Ascending aorta (tissue), 2 donors: ENCODE measurements at regions not wholly inside any gene's neighbourhood (a gene's known extent, or its start where the extent isn't known, plus 50 kb on each side); places are given as distances from the start of the nearest gene placed in this dataset.

Source experiments
- DNase-seq, 2 donors: peaks; one replicate each; pipeline ENCODE4 v3.0.0-alpha.2; 2019; ENCODE audit warnings: low spot score in 2 of 2
- H3K27ac ChIP-seq, 2 donors: fragments of 200-600 bp; sonication (generic); one replicate each; pipeline ENCODE4 v1.5.1; 2016 to 2017; ENCODE audit warnings: mild to moderate bottlenecking in 1 of 2
- H3K27me3 ChIP-seq: fragments of 200-600 bp; sonication (generic); one replicate; pipeline ENCODE4 v1.5.1; 2017
- H3K36me3 ChIP-seq, 2 donors: fragments of 200-600 bp; sonication (generic); one replicate each; pipeline ENCODE4 v1.5.1; 2016
- H3K4me1 ChIP-seq, 2 donors: fragments of 200-600 bp; sonication (generic); one replicate each; pipeline ENCODE4 v1.5.1; 2016 to 2017; ENCODE audit warnings: mild to moderate bottlenecking in 1 of 2
- H3K4me3 ChIP-seq, 2 donors: fragments of 200-600 bp; sonication (generic); one replicate each; pipeline ENCODE4 v1.5.1; 2016 to 2017; ENCODE audit warnings: mild to moderate bottlenecking in 1 of 2
- H3K9me3 ChIP-seq, 2 donors: fragments of 200-600 bp; sonication (generic); one replicate each; pipeline ENCODE4 v1.5.1; 2016
- intact Hi-C: fragments of 100-400 bp; cut with DNase I; formaldehyde crosslinking; loops from one replicate; pipeline ENCODE4 v1.15.1; 2023
- TF ChIP-seq, protein P1 (sequence below), 3 experiments: fragments of 200-600 bp in 2 of 3; fragments of 450-650 bp in 1 of 3; sonication (generic) in 2 of 3; IDR thresholded peaks; one replicate each; pipeline ENCODE4 v1.5.1; 2016 to 2019; ENCODE audit warnings: antibody characterized with exemption in 3 of 3, mild to moderate bottlenecking in 1 of 3, moderate library complexity in 1 of 3

DNA sequence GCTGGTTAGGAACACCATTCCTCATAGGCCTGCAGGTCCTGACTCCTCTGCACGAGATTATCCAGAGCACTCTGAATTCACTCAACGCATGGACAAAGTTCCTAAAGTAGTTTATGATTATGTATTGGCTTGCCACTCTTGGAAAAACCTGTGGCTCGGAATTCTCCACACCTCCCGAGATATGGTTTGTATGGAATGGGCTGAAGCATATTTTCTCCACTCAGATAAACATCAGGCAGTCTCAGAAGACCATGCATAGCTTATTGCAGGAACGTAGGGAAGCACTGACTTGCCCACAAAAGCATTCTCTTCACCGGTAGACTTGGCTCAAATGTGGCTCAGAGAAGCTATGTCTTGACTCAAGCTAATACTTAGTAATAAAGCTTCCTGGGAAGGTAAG lies 338.6 kb upstream of the NFE2L3 start:
- TF ChIP-seq, protein P1, sequence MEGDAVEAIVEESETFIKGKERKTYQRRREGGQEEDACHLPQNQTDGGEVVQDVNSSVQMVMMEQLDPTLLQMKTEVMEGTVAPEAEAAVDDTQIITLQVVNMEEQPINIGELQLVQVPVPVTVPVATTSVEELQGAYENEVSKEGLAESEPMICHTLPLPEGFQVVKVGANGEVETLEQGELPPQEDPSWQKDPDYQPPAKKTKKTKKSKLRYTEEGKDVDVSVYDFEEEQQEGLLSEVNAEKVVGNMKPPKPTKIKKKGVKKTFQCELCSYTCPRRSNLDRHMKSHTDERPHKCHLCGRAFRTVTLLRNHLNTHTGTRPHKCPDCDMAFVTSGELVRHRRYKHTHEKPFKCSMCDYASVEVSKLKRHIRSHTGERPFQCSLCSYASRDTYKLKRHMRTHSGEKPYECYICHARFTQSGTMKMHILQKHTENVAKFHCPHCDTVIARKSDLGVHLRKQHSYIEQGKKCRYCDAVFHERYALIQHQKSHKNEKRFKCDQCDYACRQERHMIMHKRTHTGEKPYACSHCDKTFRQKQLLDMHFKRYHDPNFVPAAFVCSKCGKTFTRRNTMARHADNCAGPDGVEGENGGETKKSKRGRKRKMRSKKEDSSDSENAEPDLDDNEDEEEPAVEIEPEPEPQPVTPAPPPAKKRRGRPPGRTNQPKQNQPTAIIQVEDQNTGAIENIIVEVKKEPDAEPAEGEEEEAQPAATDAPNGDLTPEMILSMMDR (IDR thresholded peaks at IDR 0.05) = no peak
- no peak overlapping the region for H3K27ac ChIP-seq
- intact Hi-C loops = no loop called here

DNA sequence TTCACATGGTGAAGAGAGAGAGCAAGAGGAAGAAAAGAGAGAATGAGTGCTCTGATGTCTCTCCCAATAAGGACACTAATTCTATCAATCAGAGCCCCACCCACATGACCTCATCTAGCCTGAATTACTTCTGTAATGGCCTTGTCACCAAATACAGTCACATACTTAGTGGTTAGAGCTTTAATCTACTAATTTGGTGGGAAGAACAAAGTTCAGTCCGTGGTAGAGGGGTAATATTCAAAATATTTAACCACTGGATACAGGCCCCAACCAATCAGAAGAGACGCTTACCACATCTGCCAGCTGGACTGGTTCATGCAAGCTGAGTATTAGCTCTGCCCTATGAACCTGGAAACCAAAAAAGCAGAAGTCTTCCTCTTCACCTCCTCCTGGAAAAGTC lies 336.3 kb upstream of the NFE2L3 start:
- Histone ChIP-seq H3K4me3 (no peak overlapping the region), H3K27ac (no peak overlapping the region), H3K27me3 (no peaks in the 10 kb centered on the region), H3K36me3 (no peaks in the 10 kb centered on the region), H3K9me3 (no peaks in the 10 kb centered on the region), H3K4me1 (no peaks in the 10 kb centered on the region)
- DNase-seq = no peak
- intact Hi-C loops = no loop called here
- TF ChIP-seq, protein P1 (IDR thresholded peaks at IDR 0.05) = no peak

More for the DNA sequence above, 338.6 kb upstream of the NFE2L3 start:
- no peak overlapping the region for H3K4me3 ChIP-seq
- no peak for DNase-seq
- H3K4me1 ChIP-seq = peaks cover 0 to 6% of the 10 kb centered on the region in 2 donors
- no peaks in the 10 kb centered on the region for H3K9me3 ChIP-seq
- H3K36me3 ChIP-seq = no peaks in the 10 kb centered on the region
- no peaks in the 10 kb centered on the region for H3K27me3 ChIP-seq

DNA sequence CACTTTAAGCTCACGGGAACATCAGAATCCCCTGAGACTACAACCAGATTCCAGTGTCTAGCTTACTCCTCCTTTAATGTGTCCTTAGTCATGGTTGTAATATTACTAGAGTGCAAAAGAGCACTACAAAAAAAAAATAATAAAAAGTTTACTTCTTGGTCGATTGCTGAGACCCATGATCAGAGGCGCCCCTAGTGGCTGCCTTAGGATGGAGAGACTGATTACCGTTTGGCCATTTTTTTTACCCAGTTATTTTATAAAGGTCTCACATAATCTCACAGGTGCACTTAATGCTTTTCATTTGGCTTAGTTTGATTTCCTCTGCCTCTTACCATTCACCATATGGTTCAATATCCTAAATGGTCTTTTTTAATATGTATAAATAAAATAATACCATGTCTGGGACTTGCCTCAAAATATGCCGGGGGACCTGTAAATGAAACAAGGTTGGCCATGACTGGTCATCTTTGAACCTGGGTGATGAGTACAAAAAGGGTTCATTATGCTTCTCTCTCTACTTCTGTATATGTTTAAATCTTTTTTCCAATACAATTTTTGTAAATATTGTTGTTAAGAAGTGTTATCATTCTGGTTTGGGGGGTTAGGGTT lies 331.5 kb upstream of the NFE2L3 start:
- intact Hi-C loops = no loop called here
- H3K9me3 ChIP-seq = no peaks in the 10 kb centered on the region
- TF ChIP-seq, protein P1 (IDR thresholded peaks at IDR 0.05) = peak in 2 of 3 experiments; percentile 17 to 30

DNA sequence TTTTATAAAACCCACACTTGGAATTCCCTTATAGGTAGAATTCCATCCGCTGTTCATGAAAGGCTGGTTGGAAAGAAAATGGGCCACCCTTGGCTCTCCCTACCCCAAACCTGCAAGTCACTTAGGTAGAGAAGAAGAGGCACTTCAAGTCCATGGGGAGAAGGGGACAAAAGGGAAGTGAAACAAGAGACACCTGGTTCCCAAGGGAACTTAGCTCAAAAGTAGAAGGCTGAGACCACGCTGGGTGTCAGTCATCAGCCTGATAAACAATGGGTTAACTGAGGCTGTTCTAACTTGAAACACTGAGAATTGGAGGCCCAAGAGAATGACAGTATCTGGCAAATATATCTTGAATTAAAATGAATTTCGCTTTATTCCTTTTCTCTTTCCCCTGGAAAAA lies 330.8 kb upstream of the NFE2L3 start:
- Histone ChIP-seq H3K4me3 (no peak overlapping the region), H3K9me3 (no peaks in the 10 kb centered on the region), H3K4me1 (no peaks in the 10 kb centered on the region), H3K36me3 (no peaks in the 10 kb centered on the region), H3K27ac (no peak overlapping the region), H3K27me3 (no peaks in the 10 kb centered on the region)
- no peak for DNase-seq
- TF ChIP-seq, protein P1 (IDR thresholded peaks at IDR 0.05) = no peak
- intact Hi-C loops = no loop called here

More for the DNA sequence above, 331.5 kb upstream of the NFE2L3 start:
- H3K4me3 ChIP-seq = no peak overlapping the region
- no peaks in the 10 kb centered on the region for H3K27me3 ChIP-seq
- no peak for DNase-seq
- no peak overlapping the region for H3K27ac ChIP-seq
- H3K36me3 ChIP-seq = no peaks in the 10 kb centered on the region
- no peaks in the 10 kb centered on the region for H3K4me1 ChIP-seq

DNA sequence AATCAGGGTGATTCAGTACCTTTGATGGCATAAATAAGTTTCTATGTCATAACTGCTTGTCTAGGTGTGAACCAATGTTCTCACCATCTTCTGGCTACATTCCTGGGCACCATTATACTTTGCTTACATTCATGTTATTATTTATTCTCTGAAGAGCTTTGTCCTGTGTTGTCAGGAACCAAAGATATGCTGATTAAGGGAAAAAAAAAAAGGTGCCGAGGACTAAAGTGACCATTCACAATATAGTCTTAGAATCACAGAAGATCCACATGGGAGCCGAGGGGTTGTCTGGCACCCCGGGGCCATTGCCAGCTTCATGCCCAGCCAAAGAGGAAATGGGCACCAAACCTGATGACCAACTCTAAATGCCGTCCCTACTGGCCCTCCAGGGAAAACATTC lies 329.2 kb upstream of the NFE2L3 start:
- intact Hi-C loops = no loop called here
- DNase-seq = no peak
- Histone ChIP-seq H3K9me3 (no peaks in the 10 kb centered on the region), H3K4me1 (no peaks in the 10 kb centered on the region), H3K27ac (no peak overlapping the region), H3K36me3 (no peaks in the 10 kb centered on the region), H3K4me3 (no peak overlapping the region), H3K27me3 (no peaks in the 10 kb centered on the region)
- TF ChIP-seq, protein P1 (IDR thresholded peaks at IDR 0.05) = no peak

DNA sequence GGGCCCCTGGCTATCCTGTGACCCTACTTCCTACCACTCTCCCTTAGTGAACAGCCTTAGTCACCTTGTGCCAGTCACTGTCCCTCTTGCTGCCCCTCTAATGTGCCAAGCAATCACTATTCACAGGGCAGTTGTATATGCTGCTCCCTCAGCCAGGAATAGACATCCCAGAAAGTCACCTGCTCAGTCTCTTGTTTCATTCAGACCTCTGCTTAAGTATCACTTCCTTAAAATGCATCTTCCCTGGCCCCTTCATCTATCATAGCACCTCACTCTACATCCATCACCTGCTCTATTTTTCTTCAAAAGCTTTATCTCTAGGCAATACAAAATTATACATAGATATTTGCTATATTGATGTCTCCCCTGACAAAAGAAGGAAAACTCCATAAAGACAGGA lies 328.4 kb upstream of the NFE2L3 start:
- intact Hi-C loops = no loop called here
- H3K4me1 ChIP-seq = no peaks in the 10 kb centered on the region
- H3K36me3 ChIP-seq = no peaks in the 10 kb centered on the region
- no peak overlapping the region for H3K4me3 ChIP-seq
- DNase-seq = no peak
- H3K27ac ChIP-seq = no peak overlapping the region
- no peaks in the 10 kb centered on the region for H3K9me3 ChIP-seq
- TF ChIP-seq, protein P1 (IDR thresholded peaks at IDR 0.05) = no peak
- no peaks in the 10 kb centered on the region for H3K27me3 ChIP-seq
